Skin epidermis (tissue), 12 donors: ENCODE measurements at regions not wholly inside any gene's neighbourhood (a gene's known extent, or its start where the extent isn't known, plus 50 kb on each side); places are given as distances from the start of the nearest gene placed in this dataset.
A peak's percentile ranks its signal among the peaks of the same experiment; 100 is the strongest.

Source experiments
- H3K27ac ChIP-seq, 21 experiments: fragments of 200-600 bp; sonication (generic) in 11 of 21; one replicate each; pipeline ENCODE4 v1.5.0; 2020; ENCODE audit warnings: mild to moderate bottlenecking in 3 of 21, inconsistent platforms in 2 of 21, moderate library complexity in 2 of 21
- H3K4me3 ChIP-seq, 7 experiments: fragments of 200-600 bp; sonication (generic) in 2 of 7; one replicate each; pipeline ENCODE4 v1.5.0; 2020; ENCODE audit warnings: inconsistent platforms in 2 of 7, mild to moderate bottlenecking in 2 of 7, moderate library complexity in 1 of 7

- Histone ChIP-seq H3K4me3 (no peak overlapping the region), H3K27ac (no peak overlapping the region)
These were observed 113.8 kb upstream of the SLC5A12 start for GRCh38 chr11:26835611-26836010.

- Histone ChIP-seq H3K27ac (no peak overlapping the region), H3K4me3 (no peak overlapping the region)
These were observed 115.3 kb upstream of the SLC5A12 start for GRCh38 chr11:26837154-26837553.

- H3K4me3 ChIP-seq: no peak overlapping the region
- peak overlapping the region in 3 of 21 experiments; percentile 5 to 76 (median 7) for H3K27ac ChIP-seq
These were observed 118.2 kb upstream of the SLC5A12 start for GRCh38 chr11:26839911-26840698.

GRCh38 chr11:26841818-26842473, 120.1 kb upstream of the SLC5A12 start:
- H3K4me3 ChIP-seq: no peak overlapping the region
- peak overlapping the region in 17 of 21 experiments; percentile 13 to 76 (median 47) for H3K27ac ChIP-seq

GRCh38 chr11:26842478-26843282, 120.8 kb upstream of the SLC5A12 start:
- H3K27ac ChIP-seq: peak overlapping the region in 15 of 21 experiments; percentile 16 to 76 (median 54)

GRCh38 chr11:26843539-26843938, 121.7 kb upstream of the SLC5A12 start:
- Histone ChIP-seq H3K4me3 (no peak overlapping the region), H3K27ac (peak overlapping the region in 10 of 21 experiments; percentile 7 to 76 (median 46))

More at GRCh38 chr11:26842478-26843282, 120.8 kb upstream of the SLC5A12 start:
- H3K4me3 ChIP-seq: no peak overlapping the region

- no peak overlapping the region for H3K27ac ChIP-seq
- no peak overlapping the region for H3K4me3 ChIP-seq
These were observed 123.1 kb upstream of the SLC5A12 start for GRCh38 chr11:26844963-26845362.

GRCh38 chr11:26846227-26846626, 124.4 kb upstream of the SLC5A12 start:
- Histone ChIP-seq H3K27ac (no peak overlapping the region), H3K4me3 (no peak overlapping the region)

- peak overlapping the region in 4 of 21 experiments; percentile 10 to 77 (median 28) for H3K27ac ChIP-seq
These were observed 125.6 kb upstream of the SLC5A12 start for GRCh38 chr11:26847459-26847858.

GRCh38 chr11:26847977-26848376, 126.1 kb upstream of the SLC5A12 start:
- Histone ChIP-seq H3K27ac (peak overlapping the region in 3 of 21 experiments; percentile 10 to 77 (median 19)), H3K4me3 (no peak overlapping the region)

More at GRCh38 chr11:26847459-26847858, 125.6 kb upstream of the SLC5A12 start:
- H3K4me3 ChIP-seq: no peak overlapping the region

GRCh38 chr11:26849036-26849435, 127.2 kb upstream of the SLC5A12 start:
- Histone ChIP-seq H3K27ac (peak overlapping the region in 6 of 21 experiments; percentile 15 to 61 (median 34)), H3K4me3 (no peak overlapping the region)

- Histone ChIP-seq H3K4me3 (no peak overlapping the region), H3K27ac (peak overlapping the region in 1 of 21 experiments; percentile 56)
These were observed 129.4 kb upstream of the SLC5A12 start for GRCh38 chr11:26851291-26851690.

GRCh38 chr11:26851696-26852095, 129.8 kb upstream of the SLC5A12 start:
- H3K4me3 ChIP-seq: no peak overlapping the region
- H3K27ac ChIP-seq: no peak overlapping the region

GRCh38 chr11:26858098-26858497, 135.8 kb upstream of the FIBIN start:
- H3K4me3 ChIP-seq: no peak overlapping the region
- peak overlapping the region in 2 of 21 experiments; percentile 34 to 45 for H3K27ac ChIP-seq

- Histone ChIP-seq H3K4me3 (no peak overlapping the region), H3K27ac (peak overlapping the region in 3 of 21 experiments; percentile 22 to 45 (median 23))
These were observed 134.5 kb upstream of the FIBIN start for GRCh38 chr11:26859416-26859815.

- no peak overlapping the region for H3K4me3 ChIP-seq
- H3K27ac ChIP-seq: peak overlapping the region in 3 of 21 experiments; percentile 22 to 45 (median 23)
These were observed 133.7 kb upstream of the FIBIN start for GRCh38 chr11:26860091-26860780.

- no peak overlapping the region for H3K4me3 ChIP-seq
- peak overlapping the region in 2 of 21 experiments; percentile 23 to 45 for H3K27ac ChIP-seq
These were observed 133.0 kb upstream of the FIBIN start for GRCh38 chr11:26860895-26861294.

GRCh38 chr11:26862801-26863200, 131.1 kb upstream of the FIBIN start:
- H3K4me3 ChIP-seq: no peak overlapping the region
- no peak overlapping the region for H3K27ac ChIP-seq

GRCh38 chr11:26865703-26866102, 128.2 kb upstream of the FIBIN start:
- Histone ChIP-seq H3K4me3 (no peak overlapping the region), H3K27ac (peak overlapping the region in 1 of 21 experiments; percentile 34)
